ENCODE measurements at regions not wholly inside any gene's neighbourhood (a gene's known extent, or its start where the extent isn't known, plus 50 kb on each side); places are given as distances from the start of the nearest gene placed in this dataset.

DNA sequence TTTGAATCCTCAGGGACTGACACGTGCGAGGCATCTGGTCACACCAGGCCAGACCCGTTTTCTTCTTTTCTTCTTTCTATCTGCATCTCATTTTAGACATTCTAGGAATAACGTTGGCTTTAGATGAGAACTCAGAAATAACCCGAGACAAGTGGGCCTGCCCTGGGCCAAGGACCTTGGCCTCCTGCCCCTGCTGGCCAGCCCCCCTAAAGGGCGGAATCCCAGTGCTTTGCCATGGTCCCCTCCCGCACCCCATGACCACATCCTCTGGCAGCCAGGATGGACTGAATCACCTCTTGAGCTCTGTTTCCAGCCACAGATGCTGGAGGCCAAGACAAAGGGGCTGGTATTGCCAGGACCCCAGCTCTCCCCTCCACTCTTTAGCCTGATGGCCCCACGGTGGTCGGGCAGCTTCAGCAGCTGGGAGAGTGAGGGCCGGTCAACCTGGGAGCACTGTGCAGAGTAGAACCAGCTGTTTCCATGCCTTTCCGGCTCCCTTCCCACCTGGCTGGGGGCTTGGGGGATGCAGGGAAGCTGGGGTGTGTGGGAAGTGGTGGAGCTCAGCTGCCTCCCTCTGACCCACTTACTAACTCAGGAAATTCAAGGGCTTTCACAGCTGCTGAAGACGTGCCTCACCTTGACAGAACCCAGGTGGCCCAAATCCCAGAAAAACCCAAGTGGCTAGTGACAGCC is 190.9 kb downstream of the FAM43A start:
- no peak for TF ChIP-seq EZH2 (IDR thresholded peaks at IDR 0.05; ENCODE audit: borderline replicate concordance, low read depth, low read length, severe bottlenecking)
- TF ChIP-seq, protein P1, sequence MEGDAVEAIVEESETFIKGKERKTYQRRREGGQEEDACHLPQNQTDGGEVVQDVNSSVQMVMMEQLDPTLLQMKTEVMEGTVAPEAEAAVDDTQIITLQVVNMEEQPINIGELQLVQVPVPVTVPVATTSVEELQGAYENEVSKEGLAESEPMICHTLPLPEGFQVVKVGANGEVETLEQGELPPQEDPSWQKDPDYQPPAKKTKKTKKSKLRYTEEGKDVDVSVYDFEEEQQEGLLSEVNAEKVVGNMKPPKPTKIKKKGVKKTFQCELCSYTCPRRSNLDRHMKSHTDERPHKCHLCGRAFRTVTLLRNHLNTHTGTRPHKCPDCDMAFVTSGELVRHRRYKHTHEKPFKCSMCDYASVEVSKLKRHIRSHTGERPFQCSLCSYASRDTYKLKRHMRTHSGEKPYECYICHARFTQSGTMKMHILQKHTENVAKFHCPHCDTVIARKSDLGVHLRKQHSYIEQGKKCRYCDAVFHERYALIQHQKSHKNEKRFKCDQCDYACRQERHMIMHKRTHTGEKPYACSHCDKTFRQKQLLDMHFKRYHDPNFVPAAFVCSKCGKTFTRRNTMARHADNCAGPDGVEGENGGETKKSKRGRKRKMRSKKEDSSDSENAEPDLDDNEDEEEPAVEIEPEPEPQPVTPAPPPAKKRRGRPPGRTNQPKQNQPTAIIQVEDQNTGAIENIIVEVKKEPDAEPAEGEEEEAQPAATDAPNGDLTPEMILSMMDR (IDR thresholded peaks at IDR 0.05; ENCODE audit: borderline replicate concordance, extremely low read depth, low read length, poor library complexity, severe bottlenecking): no peak

DNA sequence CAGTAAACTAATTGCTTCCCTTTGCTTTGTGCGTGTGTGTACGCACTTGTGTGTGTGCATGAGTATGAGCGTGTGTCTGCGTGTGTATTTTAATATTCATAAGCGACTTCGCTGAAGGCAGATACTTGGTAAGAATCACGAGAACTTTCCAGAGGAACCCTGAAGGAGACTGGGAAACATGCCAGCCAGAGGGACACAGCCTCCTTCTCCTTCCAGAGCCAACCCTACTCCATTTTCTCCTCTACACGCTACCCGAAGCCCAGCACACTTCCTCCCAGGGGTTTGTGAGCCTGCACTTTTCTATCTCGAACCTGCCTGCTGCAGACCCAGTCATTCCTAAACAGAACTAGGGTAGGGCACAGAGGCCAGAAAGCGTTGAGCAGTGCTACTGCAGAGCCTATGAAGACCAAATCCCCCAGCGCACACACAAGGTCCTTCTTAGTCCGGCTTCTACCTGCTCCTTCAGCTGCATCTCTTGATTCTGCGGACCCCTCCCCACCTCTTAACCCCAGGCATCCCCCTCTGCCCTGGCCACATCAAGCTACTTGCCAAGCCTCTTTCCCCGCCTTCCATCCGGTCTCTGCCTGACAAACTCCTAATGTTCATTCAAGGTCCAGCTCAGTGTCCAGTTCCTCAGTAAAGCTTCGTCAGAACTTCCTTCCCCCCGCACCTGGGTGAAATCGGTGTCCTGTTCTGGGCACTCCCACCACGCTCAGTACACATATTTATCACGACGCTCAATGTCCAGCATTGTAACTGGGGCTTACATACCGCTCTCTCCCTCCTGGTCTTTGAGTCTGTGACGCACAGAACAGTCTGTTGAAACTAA is 191.8 kb downstream of the FAM43A start:
- TF ChIP-seq, protein P1 (IDR thresholded peaks at IDR 0.05; ENCODE audit: borderline replicate concordance, extremely low read depth, low read length, poor library complexity, severe bottlenecking): no peak
- no peak for TF ChIP-seq EZH2 (IDR thresholded peaks at IDR 0.05; ENCODE audit: borderline replicate concordance, low read depth, low read length, severe bottlenecking)
- H3K36me3 ChIP-seq (ENCODE audit: insufficient read depth, low read length): no peaks in the 10 kb centered on the region
- no peak overlapping the region for H3K9ac ChIP-seq (ENCODE audit: low read depth, low read length)
- no peak overlapping the region for H3K4me3 ChIP-seq (ENCODE audit: low read depth in 1 of 2, low read length in 2 of 2)
- H3K27ac ChIP-seq (ENCODE audit: low read length): no peak overlapping the region
- H3K79me2 ChIP-seq (ENCODE audit: insufficient read depth, low read length): no peaks in the 10 kb centered on the region
- ATAC-seq (ENCODE audit: insufficient read depth, low read depth) (no peak), DNase-seq (no peak)
- H3K4me1 ChIP-seq (ENCODE audit: insufficient read depth, low read length): no peaks in the 10 kb centered on the region
- no peak overlapping the region for H2AFZ ChIP-seq (ENCODE audit: low read depth, low read length)
- H3K4me2 ChIP-seq (ENCODE audit: insufficient read depth, low read length): no peak overlapping the region
- H3K9me3 ChIP-seq (ENCODE audit: insufficient read depth, low read length, severe bottlenecking): no peaks in the 10 kb centered on the region
- peaks cover 3% of the 10 kb centered on the region for H3K27me3 ChIP-seq (ENCODE audit: insufficient read depth, low read length, poor library complexity)
- no peaks in the 10 kb centered on the region for H4K20me1 ChIP-seq (ENCODE audit: insufficient read depth, low read length)

More for the DNA sequence above, 190.9 kb downstream of the FAM43A start:
- Histone ChIP-seq H3K9ac (ENCODE audit: low read depth, low read length) (no peak overlapping the region), H3K4me1 (ENCODE audit: insufficient read depth, low read length) (no peaks in the 10 kb centered on the region), H3K4me2 (ENCODE audit: insufficient read depth, low read length) (no peak overlapping the region), H3K36me3 (ENCODE audit: insufficient read depth, low read length) (no peaks in the 10 kb centered on the region), H2AFZ (ENCODE audit: low read depth, low read length) (no peak overlapping the region), H3K9me3 (ENCODE audit: insufficient read depth, low read length, severe bottlenecking) (no peaks in the 10 kb centered on the region), H3K27me3 (ENCODE audit: insufficient read depth, low read length, poor library complexity) (peaks cover 3% of the 10 kb centered on the region), H3K27ac (ENCODE audit: low read length) (no peak overlapping the region), H4K20me1 (ENCODE audit: insufficient read depth, low read length) (no peaks in the 10 kb centered on the region), H3K4me3 (ENCODE audit: low read depth in 1 of 2, low read length in 2 of 2) (no peak overlapping the region), H3K79me2 (ENCODE audit: insufficient read depth, low read length) (no peaks in the 10 kb centered on the region)
- DNase-seq (no peak), ATAC-seq (ENCODE audit: insufficient read depth, low read depth) (no peak)

DNA sequence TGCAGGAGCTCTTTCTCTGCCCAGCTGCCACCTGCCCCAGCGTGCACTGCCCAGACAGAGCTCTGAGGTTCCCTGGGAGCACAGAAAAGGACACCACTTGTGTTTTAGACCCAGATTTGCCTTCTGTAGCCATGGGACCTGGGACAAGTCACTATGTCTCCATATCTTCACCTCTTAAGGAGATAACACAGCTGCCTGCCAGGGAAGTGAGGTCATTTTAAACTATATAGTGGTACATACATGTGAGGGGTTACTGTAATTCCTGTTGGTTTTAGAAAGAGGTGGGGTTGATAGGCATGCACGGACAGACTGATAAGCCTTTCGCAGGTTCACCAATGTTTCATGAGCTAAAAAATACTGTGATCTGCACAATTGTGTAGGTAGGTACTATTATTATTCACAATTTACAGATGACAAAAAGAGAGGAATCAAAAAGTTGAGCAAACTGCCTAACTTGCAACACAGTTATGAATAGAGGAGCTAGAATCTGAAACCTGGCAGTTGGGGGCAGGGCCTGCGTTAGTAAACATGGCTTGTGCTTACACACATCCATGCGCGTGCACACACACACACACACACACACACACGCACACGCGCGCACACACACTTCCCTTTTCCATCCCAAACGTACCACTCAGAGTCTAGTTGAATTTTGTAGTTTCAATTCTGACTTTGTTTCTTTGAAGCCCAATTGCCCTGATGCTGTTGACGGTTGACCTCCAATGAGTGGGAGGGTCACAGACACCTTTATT is 193.6 kb downstream of the FAM43A start:
- no peaks in the 10 kb centered on the region for H3K4me1 ChIP-seq (ENCODE audit: insufficient read depth, low read length)
- H3K36me3 ChIP-seq (ENCODE audit: insufficient read depth, low read length): no peaks in the 10 kb centered on the region
- no peak for ATAC-seq (ENCODE audit: insufficient read depth, low read depth)
- peaks cover 5% of the 10 kb centered on the region for H3K9me3 ChIP-seq (ENCODE audit: insufficient read depth, low read length, severe bottlenecking)
- H3K4me2 ChIP-seq (ENCODE audit: insufficient read depth, low read length): no peak overlapping the region
- H4K20me1 ChIP-seq (ENCODE audit: insufficient read depth, low read length): no peaks in the 10 kb centered on the region
- no peak overlapping the region for H3K4me3 ChIP-seq (ENCODE audit: low read depth in 1 of 2, low read length in 2 of 2)
- TF ChIP-seq EZH2 (IDR thresholded peaks at IDR 0.05; ENCODE audit: borderline replicate concordance, low read depth, low read length, severe bottlenecking): no peak
- TF ChIP-seq, protein P1 (IDR thresholded peaks at IDR 0.05; ENCODE audit: borderline replicate concordance, extremely low read depth, low read length, poor library complexity, severe bottlenecking): no peak
- H3K27me3 ChIP-seq (ENCODE audit: insufficient read depth, low read length, poor library complexity): peaks cover 3% of the 10 kb centered on the region
- H3K9ac ChIP-seq (ENCODE audit: low read depth, low read length): no peak overlapping the region
- no peak overlapping the region for H3K27ac ChIP-seq (ENCODE audit: low read length)
- no peaks in the 10 kb centered on the region for H3K79me2 ChIP-seq (ENCODE audit: insufficient read depth, low read length)
- no peak for DNase-seq
- no peak overlapping the region for H2AFZ ChIP-seq (ENCODE audit: low read depth, low read length)
